ENCODE measurements at regions not wholly inside any gene's neighbourhood (a gene's known extent, or its start where the extent isn't known, plus 50 kb on each side); places are given as distances from the start of the nearest gene placed in this dataset.

DNA sequence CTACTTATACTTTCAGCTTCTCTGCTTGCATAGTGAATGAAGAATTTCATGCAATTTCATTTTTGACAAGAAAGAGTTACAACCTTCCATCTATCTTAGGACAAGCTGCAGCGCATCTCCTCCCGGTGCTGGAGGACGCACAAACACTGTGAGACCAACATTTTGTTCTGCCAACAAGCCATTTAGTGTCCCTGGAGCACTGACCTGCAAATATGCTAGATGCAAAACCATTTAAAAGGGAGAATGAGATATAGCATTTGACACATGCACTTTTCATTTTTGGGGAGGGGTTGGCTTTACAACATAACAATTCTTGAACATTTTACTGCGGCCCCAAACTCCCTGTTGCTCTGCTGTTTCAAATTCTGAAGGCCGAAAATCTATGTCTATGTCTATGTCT is 127.2 kb upstream of the SLC30A5 start:
- ChIA-PET POLR2A (no interaction called here), CTCF (ENCODE audit: low intra/inter-chr PET ratio) (no interaction called here)
- TF ChIP-seq ZNF239 (CRISPR knock-in tag; IDR thresholded peaks at IDR 0.05) (no peak), STAG1 (CRISPR knock-in tag; IDR thresholded peaks at IDR 0.05; ENCODE audit: borderline replicate concordance) (no peak)
- TF ChIP-seq, protein P1, sequence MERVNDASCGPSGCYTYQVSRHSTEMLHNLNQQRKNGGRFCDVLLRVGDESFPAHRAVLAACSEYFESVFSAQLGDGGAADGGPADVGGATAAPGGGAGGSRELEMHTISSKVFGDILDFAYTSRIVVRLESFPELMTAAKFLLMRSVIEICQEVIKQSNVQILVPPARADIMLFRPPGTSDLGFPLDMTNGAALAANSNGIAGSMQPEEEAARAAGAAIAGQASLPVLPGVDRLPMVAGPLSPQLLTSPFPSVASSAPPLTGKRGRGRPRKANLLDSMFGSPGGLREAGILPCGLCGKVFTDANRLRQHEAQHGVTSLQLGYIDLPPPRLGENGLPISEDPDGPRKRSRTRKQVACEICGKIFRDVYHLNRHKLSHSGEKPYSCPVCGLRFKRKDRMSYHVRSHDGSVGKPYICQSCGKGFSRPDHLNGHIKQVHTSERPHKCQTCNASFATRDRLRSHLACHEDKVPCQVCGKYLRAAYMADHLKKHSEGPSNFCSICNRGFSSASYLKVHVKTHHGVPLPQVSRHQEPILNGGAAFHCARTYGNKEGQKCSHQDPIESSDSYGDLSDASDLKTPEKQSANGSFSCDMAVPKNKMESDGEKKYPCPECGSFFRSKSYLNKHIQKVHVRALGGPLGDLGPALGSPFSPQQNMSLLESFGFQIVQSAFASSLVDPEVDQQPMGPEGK (CRISPR knock-in tag; IDR thresholded peaks at IDR 0.05; ENCODE audit: borderline replicate concordance): no peak
- TF ChIP-seq, protein P2, sequence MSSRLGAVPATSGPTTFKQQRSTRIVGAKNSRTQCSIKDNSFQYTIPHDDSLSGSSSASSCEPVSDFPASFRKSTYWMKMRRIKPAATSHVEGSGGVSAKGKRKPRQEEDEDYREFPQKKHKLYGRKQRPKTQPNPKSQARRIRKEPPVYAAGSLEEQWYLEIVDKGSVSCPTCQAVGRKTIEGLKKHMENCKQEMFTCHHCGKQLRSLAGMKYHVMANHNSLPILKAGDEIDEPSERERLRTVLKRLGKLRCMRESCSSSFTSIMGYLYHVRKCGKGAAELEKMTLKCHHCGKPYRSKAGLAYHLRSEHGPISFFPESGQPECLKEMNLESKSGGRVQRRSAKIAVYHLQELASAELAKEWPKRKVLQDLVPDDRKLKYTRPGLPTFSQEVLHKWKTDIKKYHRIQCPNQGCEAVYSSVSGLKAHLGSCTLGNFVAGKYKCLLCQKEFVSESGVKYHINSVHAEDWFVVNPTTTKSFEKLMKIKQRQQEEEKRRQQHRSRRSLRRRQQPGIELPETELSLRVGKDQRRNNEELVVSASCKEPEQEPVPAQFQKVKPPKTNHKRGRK (tag; IDR thresholded peaks at IDR 0.05): no peak
- TF ChIP-seq, protein P3, sequence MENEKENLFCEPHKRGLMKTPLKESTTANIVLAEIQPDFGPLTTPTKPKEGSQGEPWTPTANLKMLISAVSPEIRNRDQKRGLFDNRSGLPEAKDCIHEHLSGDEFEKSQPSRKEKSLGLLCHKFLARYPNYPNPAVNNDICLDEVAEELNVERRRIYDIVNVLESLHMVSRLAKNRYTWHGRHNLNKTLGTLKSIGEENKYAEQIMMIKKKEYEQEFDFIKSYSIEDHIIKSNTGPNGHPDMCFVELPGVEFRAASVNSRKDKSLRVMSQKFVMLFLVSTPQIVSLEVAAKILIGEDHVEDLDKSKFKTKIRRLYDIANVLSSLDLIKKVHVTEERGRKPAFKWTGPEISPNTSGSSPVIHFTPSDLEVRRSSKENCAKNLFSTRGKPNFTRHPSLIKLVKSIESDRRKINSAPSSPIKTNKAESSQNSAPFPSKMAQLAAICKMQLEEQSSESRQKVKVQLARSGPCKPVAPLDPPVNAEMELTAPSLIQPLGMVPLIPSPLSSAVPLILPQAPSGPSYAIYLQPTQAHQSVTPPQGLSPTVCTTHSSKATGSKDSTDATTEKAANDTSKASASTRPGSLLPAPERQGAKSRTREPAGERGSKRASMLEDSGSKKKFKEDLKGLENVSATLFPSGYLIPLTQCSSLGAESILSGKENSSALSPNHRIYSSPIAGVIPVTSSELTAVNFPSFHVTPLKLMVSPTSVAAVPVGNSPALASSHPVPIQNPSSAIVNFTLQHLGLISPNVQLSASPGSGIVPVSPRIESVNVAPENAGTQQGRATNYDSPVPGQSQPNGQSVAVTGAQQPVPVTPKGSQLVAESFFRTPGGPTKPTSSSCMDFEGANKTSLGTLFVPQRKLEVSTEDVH (IDR thresholded peaks at IDR 0.05; ENCODE audit: low read depth, partially characterized antibody): no peak
- 2% methylated on average over 5 of the region's 5 CpGs for WGBS (ENCODE audit: insufficient coverage, low coverage, missing lambda C conversion rate)
- intact Hi-C loops (cut with micrococcal nuclease) (no loop called here), in situ Hi-C loops (cut with MboI) (loop anchor here (25.0 kb wide), 1 partner anchor 679 kb away; no protein-coding TSS in a partner anchor)
- H3K4me3 ChIP-seq: no peak overlapping the region
- DNase-seq (ENCODE audit: extremely low read depth in 1 of 4, low spot score in 3 of 4) (no peak), ATAC-seq (no peak), FAIRE-seq (no peak)
- H3K27ac ChIP-seq (ENCODE audit: extremely low read depth, low read depth, low read length): no peak overlapping the region
- H3K27me3 ChIP-seq (ENCODE audit: control insufficient read depth in 2 of 2, insufficient read depth in 2 of 2, low read length in 2 of 2): peaks cover 9 to 22% of the 10 kb centered on the region in 2 experiments; a peak in 4 of 5 replicates
- no peaks in the 10 kb centered on the region for H3K9me1 ChIP-seq (ENCODE audit: control insufficient read depth, insufficient read depth, low read length)
- H4K20me1 ChIP-seq (replicated peaks; ENCODE audit: control insufficient read depth, insufficient read depth, low read length): no peaks in the 10 kb centered on the region
- no peaks in the 10 kb centered on the region for H3K79me2 ChIP-seq (ENCODE audit: control insufficient read depth, insufficient read depth, low read length)
- H3K9me3 ChIP-seq (replicated peaks; ENCODE audit: control insufficient read depth, insufficient read depth, low read depth, low read length): no peaks in the 10 kb centered on the region
- H3K4me1 ChIP-seq (replicated peaks in 1 of 2; ENCODE audit: control insufficient read depth in 2 of 2, insufficient read depth in 2 of 2, low read length in 2 of 2): no peaks in the 10 kb centered on the region
- no TSS peak for BruUV-seq (replicated peaks)
- no peak overlapping the region for H2AFZ ChIP-seq (ENCODE audit: low read depth, low read length)
- H3K4me2 ChIP-seq (ENCODE audit: insufficient read depth, low read length): no peak overlapping the region
- no peak overlapping the region for H3K9ac ChIP-seq (ENCODE audit: insufficient read depth in 1 of 2, low read depth in 2 of 2, low read length in 2 of 2)
- no peaks in the 10 kb centered on the region for H3K36me3 ChIP-seq (ENCODE audit: control insufficient read depth, insufficient read depth, low read length)

Data from K562 (cell line).